Esophagus muscularis mucosa (tissue), 4 donors: ENCODE measurements at regions not wholly inside any gene's neighbourhood (a gene's known extent, or its start where the extent isn't known, plus 50 kb on each side); places are given as distances from the start of the nearest gene placed in this dataset.

Experiments used
- DNase-seq: peaks from one replicate; pipeline ENCODE4 v3.0.0-alpha.2; 2017; ENCODE audit errors: extremely low spot score
- H3K27ac ChIP-seq, 4 donors: fragments of 200-600 bp; sonication (generic); replicated peaks in 1 of 4; 1 replicate in 3 of 4; 2 replicates in 1 of 4; pipeline ENCODE4 v1.5.1; 2016 to 2019; ENCODE audit warnings: mild to moderate bottlenecking in 1 of 4
- H3K27me3 ChIP-seq, 4 donors: fragments of 200-600 bp; sonication (generic); one replicate each; pipeline versions ENCODE4 v1.5.1 to v1.6.0; 2016 to 2019
- H3K36me3 ChIP-seq, 4 donors: fragments of 200-600 bp; sonication (generic); one replicate each; pipeline ENCODE4 v1.5.1; 2016 to 2019
- H3K4me1 ChIP-seq, 4 donors: fragments of 200-600 bp; sonication (generic); one replicate each; pipeline ENCODE4 v1.5.1; 2016 to 2019
- H3K4me3 ChIP-seq, 4 donors: fragments of 200-600 bp; sonication (generic); 1 replicate in 2 of 4; 2 replicates in 2 of 4; pipeline ENCODE4 v1.5.1; 2016 to 2019; ENCODE audit warnings: mild to moderate bottlenecking in 4 of 4, moderate library complexity in 1 of 4
- H3K9me3 ChIP-seq, 4 donors: fragments of 200-600 bp; sonication (generic); 1 replicate in 3 of 4; 2 replicates in 1 of 4; pipeline ENCODE4 v1.5.1; 2016 to 2019
- EP300 ChIP-seq: sonication (generic); formaldehyde crosslinking; IDR thresholded peaks from one replicate; pipeline ENCODE4 v1.6.1; 2017; ENCODE audit warnings: antibody characterized with exemption
- POLR2A ChIP-seq: fragments of 450-650 bp; IDR thresholded peaks from one replicate; pipeline ENCODE4 v1.6.1; 2017; ENCODE audit warnings: antibody characterized with exemption, moderate library complexity, mild to moderate bottlenecking, low read depth
- POLR2AphosphoS5 ChIP-seq, 2 donors: sonication (generic); formaldehyde crosslinking; IDR thresholded peaks; one replicate each; pipeline ENCODE4 v1.6.1; 2017; ENCODE audit warnings: antibody characterized with exemption in 2 of 2
- WGBS: methylation state at CpG from one replicate; pipeline ENCODE4 v1.1.5; 2018; 5-methylcytosine and 5-hydroxymethylcytosine counted together
- intact Hi-C: fragments of 100-400 bp; cut with DNase I; formaldehyde crosslinking; loops from one replicate; pipeline ENCODE4 v1.15.1; 2023
- TF ChIP-seq, protein P1 (sequence below), 3 experiments: fragments of 200-600 bp in 2 of 3; fragments of 450-650 bp in 1 of 3; sonication (generic) in 2 of 3; IDR thresholded peaks; one replicate each; pipeline ENCODE4 v1.5.1; 2017 to 2019; ENCODE audit warnings: antibody characterized with exemption in 3 of 3, mild to moderate bottlenecking in 2 of 3, moderate library complexity in 1 of 3

DNA sequence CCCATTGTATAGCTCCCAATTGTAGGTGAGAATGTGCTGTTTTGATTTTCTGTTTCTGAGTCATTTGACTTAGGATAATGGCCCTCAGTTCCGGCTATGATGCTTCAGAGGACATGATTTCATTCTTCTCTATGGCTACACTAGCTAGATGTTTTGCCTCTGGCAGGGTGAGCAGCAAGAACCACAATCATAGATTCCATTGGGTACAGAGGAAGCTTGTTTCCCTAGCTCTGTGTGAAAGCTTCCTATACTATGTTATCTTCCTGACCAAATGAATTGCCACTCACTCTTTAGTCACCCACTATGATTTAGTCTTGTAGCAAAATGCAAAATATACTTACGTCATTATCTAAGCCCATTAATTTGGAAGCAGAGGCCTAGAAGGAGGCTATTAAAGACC is 616.3 kb downstream of the PLA2G4A start:
- Histone ChIP-seq H3K4me3 (no peak overlapping the region), H3K27me3 (no peaks in the 10 kb centered on the region), H3K27ac (no peak overlapping the region), H3K36me3 (no peaks in the 10 kb centered on the region), H3K9me3 (no peaks in the 10 kb centered on the region), H3K4me1 (no peaks in the 10 kb centered on the region)
- intact Hi-C loops = no loop called here
- TF ChIP-seq POLR2AphosphoS5 (IDR thresholded peaks at IDR 0.05) (no peak), POLR2A (no peak), EP300 (no peak)
- TF ChIP-seq, protein P1, sequence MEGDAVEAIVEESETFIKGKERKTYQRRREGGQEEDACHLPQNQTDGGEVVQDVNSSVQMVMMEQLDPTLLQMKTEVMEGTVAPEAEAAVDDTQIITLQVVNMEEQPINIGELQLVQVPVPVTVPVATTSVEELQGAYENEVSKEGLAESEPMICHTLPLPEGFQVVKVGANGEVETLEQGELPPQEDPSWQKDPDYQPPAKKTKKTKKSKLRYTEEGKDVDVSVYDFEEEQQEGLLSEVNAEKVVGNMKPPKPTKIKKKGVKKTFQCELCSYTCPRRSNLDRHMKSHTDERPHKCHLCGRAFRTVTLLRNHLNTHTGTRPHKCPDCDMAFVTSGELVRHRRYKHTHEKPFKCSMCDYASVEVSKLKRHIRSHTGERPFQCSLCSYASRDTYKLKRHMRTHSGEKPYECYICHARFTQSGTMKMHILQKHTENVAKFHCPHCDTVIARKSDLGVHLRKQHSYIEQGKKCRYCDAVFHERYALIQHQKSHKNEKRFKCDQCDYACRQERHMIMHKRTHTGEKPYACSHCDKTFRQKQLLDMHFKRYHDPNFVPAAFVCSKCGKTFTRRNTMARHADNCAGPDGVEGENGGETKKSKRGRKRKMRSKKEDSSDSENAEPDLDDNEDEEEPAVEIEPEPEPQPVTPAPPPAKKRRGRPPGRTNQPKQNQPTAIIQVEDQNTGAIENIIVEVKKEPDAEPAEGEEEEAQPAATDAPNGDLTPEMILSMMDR (IDR thresholded peaks at IDR 0.05) = no peak
- 91% methylated on average over 2 of the region's 2 CpGs for WGBS
- no peak for DNase-seq

DNA sequence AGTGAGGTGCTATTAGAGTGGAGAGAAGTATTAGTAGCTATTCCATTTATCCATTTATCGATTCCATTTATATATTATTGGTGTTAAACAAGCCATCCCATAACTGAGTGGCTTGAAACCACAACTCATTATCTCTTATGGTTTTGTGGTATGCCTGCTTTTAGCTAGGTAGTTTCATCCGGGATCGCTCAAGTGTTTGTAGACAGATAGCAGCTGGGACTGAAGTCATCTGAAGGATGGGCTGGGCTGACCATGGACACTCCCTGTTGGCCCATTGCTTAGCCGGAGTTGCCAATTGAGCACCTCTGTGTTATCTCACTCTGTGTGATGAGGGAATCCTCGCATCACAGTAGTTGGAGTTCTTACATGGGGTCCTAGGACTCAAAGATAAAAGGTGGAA is 622.5 kb downstream of the PLA2G4A start:
- intact Hi-C loops = no loop called here

DNA sequence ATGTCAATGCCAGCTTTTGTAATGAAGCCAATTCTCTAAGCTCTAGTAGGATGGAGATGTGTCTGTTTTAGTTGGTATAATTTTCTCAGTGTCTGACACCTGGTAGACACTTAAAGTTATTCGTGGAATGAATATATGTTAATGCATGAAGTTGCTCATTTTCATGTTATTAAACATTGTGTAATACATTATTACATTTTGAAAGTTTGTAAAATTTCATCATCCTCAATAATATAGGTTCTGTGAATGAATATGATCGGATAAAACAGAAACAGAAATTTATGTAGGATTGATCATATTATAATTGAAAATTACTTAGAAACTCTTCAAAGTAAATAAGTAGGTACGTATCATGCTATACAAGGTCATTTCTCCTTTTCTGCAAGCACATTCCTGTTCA is 625.3 kb downstream of the PLA2G4A start:
- Histone ChIP-seq H3K4me3 (no peak overlapping the region), H3K27me3 (no peaks in the 10 kb centered on the region), H3K27ac (no peak overlapping the region), H3K9me3 (no peaks in the 10 kb centered on the region), H3K4me1 (no peaks in the 10 kb centered on the region), H3K36me3 (no peaks in the 10 kb centered on the region)
- no peak for TF ChIP-seq POLR2A
- TF ChIP-seq EP300 = no peak
- TF ChIP-seq POLR2AphosphoS5 (IDR thresholded peaks at IDR 0.05) = no peak
- TF ChIP-seq, protein P1 (IDR thresholded peaks at IDR 0.05) = no peak
- DNase-seq = no peak
- intact Hi-C loops = no loop called here
- 90% methylated on average over 3 of the region's 3 CpGs for WGBS

More for the DNA sequence above, 622.5 kb downstream of the PLA2G4A start:
- H3K4me3 ChIP-seq = no peak overlapping the region
- H3K9me3 ChIP-seq = no peaks in the 10 kb centered on the region
- H3K27me3 ChIP-seq = no peaks in the 10 kb centered on the region
- no peaks in the 10 kb centered on the region for H3K36me3 ChIP-seq
- H3K4me1 ChIP-seq = no peaks in the 10 kb centered on the region
- TF ChIP-seq EP300 (no peak), POLR2A (no peak), POLR2AphosphoS5 (IDR thresholded peaks at IDR 0.05) (no peak)
- TF ChIP-seq, protein P1 (IDR thresholded peaks at IDR 0.05) = no peak
- no peak overlapping the region for H3K27ac ChIP-seq
- DNase-seq = no peak
- 74% methylated on average over 5 of the region's 5 CpGs for WGBS

DNA sequence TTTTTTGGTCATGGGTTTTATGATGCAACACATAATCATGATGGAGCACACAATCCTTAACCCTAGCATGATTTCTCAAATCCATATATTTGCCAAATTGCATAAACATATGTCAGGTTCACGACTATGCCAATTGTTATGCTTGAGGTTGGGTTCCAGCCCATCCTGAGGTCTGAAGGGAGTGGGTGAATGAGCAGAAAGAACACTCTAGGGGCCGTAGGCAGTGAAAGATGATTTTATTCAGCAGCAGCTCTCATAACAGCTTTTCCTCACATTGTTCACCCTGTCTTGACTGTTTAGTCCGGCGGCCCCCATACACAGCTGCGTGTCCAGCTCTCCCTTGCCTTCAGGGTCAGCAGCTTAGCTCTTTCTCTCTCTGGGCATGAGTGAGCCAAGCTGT is 627.7 kb downstream of the PLA2G4A start:
- H3K4me3 ChIP-seq = no peak overlapping the region
- no peaks in the 10 kb centered on the region for H3K4me1 ChIP-seq
- H3K27ac ChIP-seq = no peak overlapping the region
- WGBS = 61% methylated on average over 5 of the region's 5 CpGs
- DNase-seq = no peak
- no peaks in the 10 kb centered on the region for H3K27me3 ChIP-seq
- TF ChIP-seq EP300 = no peak
- no peak for TF ChIP-seq POLR2AphosphoS5 (IDR thresholded peaks at IDR 0.05)
- TF ChIP-seq, protein P1 (IDR thresholded peaks at IDR 0.05) = no peak
- TF ChIP-seq POLR2A = no peak
- intact Hi-C loops = no loop called here
- no peaks in the 10 kb centered on the region for H3K9me3 ChIP-seq
- no peaks in the 10 kb centered on the region for H3K36me3 ChIP-seq

DNA sequence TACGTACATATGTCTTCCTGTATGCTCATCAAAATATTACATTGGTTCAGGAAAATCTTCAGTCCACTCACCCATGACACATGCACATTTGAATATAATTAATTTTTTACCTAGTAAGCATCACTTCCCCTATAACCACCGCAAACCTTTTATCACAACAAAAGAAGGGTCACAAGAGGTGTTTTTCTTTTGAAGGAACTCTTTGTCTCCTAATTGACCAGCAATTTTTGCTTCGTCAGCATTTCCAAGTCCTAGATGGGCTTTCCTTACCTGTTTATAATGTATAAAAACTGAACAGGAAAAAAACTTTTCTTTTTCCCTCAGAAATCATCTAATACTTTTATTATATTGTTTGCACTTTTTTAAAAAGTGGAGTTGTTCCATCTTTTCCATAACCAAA is 631.3 kb downstream of the PLA2G4A start:
- no peak overlapping the region for H3K27ac ChIP-seq
- intact Hi-C loops = no loop called here
- no peaks in the 10 kb centered on the region for H3K27me3 ChIP-seq
- H3K4me1 ChIP-seq = no peaks in the 10 kb centered on the region
- peaks cover 0 to 7% (median 5%) of the 10 kb centered on the region in 4 donors for H3K9me3 ChIP-seq
- H3K4me3 ChIP-seq = no peak overlapping the region
- WGBS = 85% methylated on average over 3 of the region's 3 CpGs
- no peaks in the 10 kb centered on the region for H3K36me3 ChIP-seq
- DNase-seq = no peak
- TF ChIP-seq POLR2AphosphoS5 (IDR thresholded peaks at IDR 0.05) (no peak), POLR2A (no peak), EP300 (no peak)
- TF ChIP-seq, protein P1 (IDR thresholded peaks at IDR 0.05) = no peak
